ENCODE measurements at regions not wholly inside any gene's neighbourhood (a gene's known extent, or its start where the extent isn't known, plus 50 kb on each side); places are given as distances from the start of the nearest gene placed in this dataset.

DNA sequence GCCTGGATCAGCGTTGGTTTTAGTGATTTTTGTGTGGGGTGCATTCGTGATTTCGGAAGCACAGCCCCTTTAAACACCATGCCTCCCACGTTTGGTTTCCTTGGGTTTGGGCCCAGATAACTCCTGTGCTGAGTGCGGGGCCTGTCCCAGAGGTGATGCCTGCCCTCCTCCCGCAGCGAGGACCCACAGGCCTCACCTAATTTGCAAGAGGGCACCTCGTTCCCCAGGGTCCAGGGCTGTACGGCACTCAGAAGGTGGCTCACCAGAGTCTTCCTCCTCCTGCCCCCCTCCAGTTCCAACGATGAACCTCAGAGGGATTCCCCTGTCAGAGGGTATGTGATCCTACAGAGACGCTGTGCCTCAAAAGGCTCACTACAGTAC, 54.3 kb upstream of the SOX1 start:
- no peak overlapping the region for H3K4me3 Mint-ChIP-seq (ENCODE audit: unreplicated experiment)
- no peaks in the 10 kb centered on the region for H3K4me1 Mint-ChIP-seq (ENCODE audit: unreplicated experiment)
- H3K9me3 Mint-ChIP-seq (ENCODE audit: unreplicated experiment) = peaks cover 24% of the 10 kb centered on the region
- DNase-seq (ENCODE audit: extremely low spot score, unreplicated experiment) = no peak
- TF ChIP-seq, protein P1, sequence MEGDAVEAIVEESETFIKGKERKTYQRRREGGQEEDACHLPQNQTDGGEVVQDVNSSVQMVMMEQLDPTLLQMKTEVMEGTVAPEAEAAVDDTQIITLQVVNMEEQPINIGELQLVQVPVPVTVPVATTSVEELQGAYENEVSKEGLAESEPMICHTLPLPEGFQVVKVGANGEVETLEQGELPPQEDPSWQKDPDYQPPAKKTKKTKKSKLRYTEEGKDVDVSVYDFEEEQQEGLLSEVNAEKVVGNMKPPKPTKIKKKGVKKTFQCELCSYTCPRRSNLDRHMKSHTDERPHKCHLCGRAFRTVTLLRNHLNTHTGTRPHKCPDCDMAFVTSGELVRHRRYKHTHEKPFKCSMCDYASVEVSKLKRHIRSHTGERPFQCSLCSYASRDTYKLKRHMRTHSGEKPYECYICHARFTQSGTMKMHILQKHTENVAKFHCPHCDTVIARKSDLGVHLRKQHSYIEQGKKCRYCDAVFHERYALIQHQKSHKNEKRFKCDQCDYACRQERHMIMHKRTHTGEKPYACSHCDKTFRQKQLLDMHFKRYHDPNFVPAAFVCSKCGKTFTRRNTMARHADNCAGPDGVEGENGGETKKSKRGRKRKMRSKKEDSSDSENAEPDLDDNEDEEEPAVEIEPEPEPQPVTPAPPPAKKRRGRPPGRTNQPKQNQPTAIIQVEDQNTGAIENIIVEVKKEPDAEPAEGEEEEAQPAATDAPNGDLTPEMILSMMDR (IDR thresholded peaks at IDR 0.05) = no peak
- H3K36me3 Mint-ChIP-seq (ENCODE audit: unreplicated experiment) = no peaks in the 10 kb centered on the region
- H3K27ac Mint-ChIP-seq (ENCODE audit: unreplicated experiment) = no peak overlapping the region
- H3K27me3 Mint-ChIP-seq (ENCODE audit: unreplicated experiment) = no peaks in the 10 kb centered on the region

GRCh38 chr13:112013665-112014064, 53.3 kb upstream of the SOX1 start:
- H3K36me3 Mint-ChIP-seq (ENCODE audit: unreplicated experiment) = no peaks in the 10 kb centered on the region
- DNase-seq (ENCODE audit: extremely low spot score, unreplicated experiment) = no peak
- no peaks in the 10 kb centered on the region for H3K27me3 Mint-ChIP-seq (ENCODE audit: unreplicated experiment)
- H3K4me3 Mint-ChIP-seq (ENCODE audit: unreplicated experiment) = no peak overlapping the region
- no peaks in the 10 kb centered on the region for H3K4me1 Mint-ChIP-seq (ENCODE audit: unreplicated experiment)
- H3K27ac Mint-ChIP-seq (ENCODE audit: unreplicated experiment) = no peak overlapping the region
- TF ChIP-seq, protein P1 (IDR thresholded peaks at IDR 0.05) = no peak
- peaks cover 24% of the 10 kb centered on the region for H3K9me3 Mint-ChIP-seq (ENCODE audit: unreplicated experiment)

GRCh38 chr13:112014857-112015256, 52.1 kb upstream of the SOX1 start:
- Mint-ChIP-seq H3K36me3 (ENCODE audit: unreplicated experiment) (no peaks in the 10 kb centered on the region), H3K4me1 (ENCODE audit: unreplicated experiment) (no peaks in the 10 kb centered on the region), H3K27ac (ENCODE audit: unreplicated experiment) (no peak overlapping the region), H3K27me3 (ENCODE audit: unreplicated experiment) (no peaks in the 10 kb centered on the region), H3K9me3 (ENCODE audit: unreplicated experiment) (peaks cover 21% of the 10 kb centered on the region), H3K4me3 (ENCODE audit: unreplicated experiment) (no peak overlapping the region)
- TF ChIP-seq, protein P1 (IDR thresholded peaks at IDR 0.05) = no peak
- DNase-seq (ENCODE audit: extremely low spot score, unreplicated experiment) = no peak

Measured in osteocyte (in vitro differentiated cells).